ENCODE measurements at regions not wholly inside any gene's neighbourhood (a gene's known extent, or its start where the extent isn't known, plus 50 kb on each side); places are given as distances from the start of the nearest gene placed in this dataset.

DNA sequence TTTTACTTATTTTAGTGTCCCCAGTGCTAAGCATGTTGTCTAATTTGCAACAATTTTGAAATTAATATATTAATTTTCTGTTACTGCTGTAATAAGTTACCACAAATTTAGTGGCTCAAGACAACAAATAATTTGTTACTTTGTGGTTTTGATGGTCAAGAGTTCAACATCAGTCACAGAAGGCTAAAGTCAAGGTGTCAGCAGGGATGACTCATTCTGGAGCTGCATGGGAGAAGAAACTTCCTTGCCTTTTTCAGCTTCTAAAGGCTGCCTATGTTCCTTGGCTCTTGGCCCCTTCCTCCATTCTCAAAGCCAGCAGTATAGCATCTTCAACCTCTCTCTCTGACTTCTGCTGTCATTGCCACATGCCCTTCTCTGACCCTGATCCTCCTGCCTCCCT lies 271.8 kb downstream of the HLX start:
- Histone ChIP-seq H3K36me3 (ENCODE audit: control insufficient read depth in 2 of 2, insufficient read depth in 2 of 2, low read length in 2 of 2) (no peaks in the 10 kb centered on the region), H3K27me3 (ENCODE audit: control insufficient read depth in 2 of 2, insufficient read depth in 2 of 2, low read length in 2 of 2) (no peaks in the 10 kb centered on the region), H3K9ac (ENCODE audit: low read depth in 1 of 2, low read length in 2 of 2) (no peak overlapping the region), H3K9me3 (ENCODE audit: control insufficient read depth in 2 of 2, low read length in 2 of 2) (no peaks in the 10 kb centered on the region), H3K4me1 (ENCODE audit: control insufficient read depth in 2 of 2, insufficient read depth in 2 of 2, low read length in 2 of 2) (no peaks in the 10 kb centered on the region), H3K27ac (ENCODE audit: low read depth in 2 of 2, low read length in 2 of 2) (no peak overlapping the region), H3K4me3 (ENCODE audit: low read length in 2 of 2) (no peak overlapping the region)

GRCh38 chr1:221154932-221155331 lies 275.7 kb downstream of the HLX start:
- H3K9ac ChIP-seq (ENCODE audit: low read depth in 1 of 2, low read length in 2 of 2), result no peak overlapping the region
- H3K27ac ChIP-seq (ENCODE audit: low read depth in 2 of 2, low read length in 2 of 2), result no peak overlapping the region
- H3K9me3 ChIP-seq (ENCODE audit: control insufficient read depth in 2 of 2, low read length in 2 of 2), result no peaks in the 10 kb centered on the region
- H3K4me3 ChIP-seq (ENCODE audit: low read length in 2 of 2), result no peak overlapping the region
- no peaks in the 10 kb centered on the region for H3K27me3 ChIP-seq (ENCODE audit: control insufficient read depth in 2 of 2, insufficient read depth in 2 of 2, low read length in 2 of 2)
- no peaks in the 10 kb centered on the region for H3K36me3 ChIP-seq (ENCODE audit: control insufficient read depth in 2 of 2, insufficient read depth in 2 of 2, low read length in 2 of 2)
- no peaks in the 10 kb centered on the region for H3K4me1 ChIP-seq (ENCODE audit: control insufficient read depth in 2 of 2, insufficient read depth in 2 of 2, low read length in 2 of 2)

DNA sequence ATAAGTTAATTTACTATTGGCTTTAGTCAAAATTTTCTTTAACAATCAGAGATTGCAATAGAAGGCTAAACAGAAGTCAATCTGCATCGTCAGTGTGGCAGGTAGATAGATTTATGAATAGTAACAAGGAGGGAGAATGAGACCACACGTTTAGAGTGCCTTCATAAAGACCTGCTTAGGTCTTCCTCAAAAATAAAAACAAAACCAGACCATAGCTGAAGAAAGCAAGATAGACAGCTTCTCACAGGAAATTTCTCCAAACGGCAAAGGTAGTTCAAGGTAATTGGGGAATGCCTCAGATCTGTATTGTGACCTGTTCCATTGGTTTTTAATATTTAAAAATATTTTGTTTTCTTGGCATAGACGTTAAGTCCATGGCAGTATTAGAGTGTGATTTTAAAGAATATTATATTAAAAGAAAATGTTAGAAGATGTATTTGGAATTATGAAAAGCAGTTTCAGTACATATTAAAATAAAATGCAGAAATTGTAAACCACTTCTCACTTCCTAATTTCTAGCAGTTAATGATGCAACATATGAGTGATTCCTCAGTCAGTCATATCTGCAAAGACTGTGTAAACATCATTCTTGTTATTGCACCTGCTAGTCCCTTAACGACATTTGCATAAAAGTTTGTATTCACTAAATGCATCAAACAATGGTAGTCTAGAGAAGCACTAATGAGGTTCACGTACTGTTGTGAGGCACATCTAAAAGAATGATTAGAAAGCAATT lies 278.0 kb downstream of the HLX start:
- no peak overlapping the region for H3K27ac ChIP-seq (ENCODE audit: low read depth in 2 of 2, low read length in 2 of 2)

GRCh38 chr1:221159608-221160007 lies 280.4 kb downstream of the HLX start:
- Histone ChIP-seq H3K9me3 (ENCODE audit: control insufficient read depth in 2 of 2, low read length in 2 of 2) (no peaks in the 10 kb centered on the region), H3K4me3 (ENCODE audit: low read length in 2 of 2) (no peak overlapping the region), H3K27ac (ENCODE audit: low read depth in 2 of 2, low read length in 2 of 2) (no peak overlapping the region), H3K9ac (ENCODE audit: low read depth in 1 of 2, low read length in 2 of 2) (no peak overlapping the region), H3K4me1 (ENCODE audit: control insufficient read depth in 2 of 2, insufficient read depth in 2 of 2, low read length in 2 of 2) (peaks cover 0 to 4% of the 10 kb centered on the region in 2 donors), H3K36me3 (ENCODE audit: control insufficient read depth in 2 of 2, insufficient read depth in 2 of 2, low read length in 2 of 2) (no peaks in the 10 kb centered on the region), H3K27me3 (ENCODE audit: control insufficient read depth in 2 of 2, insufficient read depth in 2 of 2, low read length in 2 of 2) (no peaks in the 10 kb centered on the region)

More for the DNA sequence above, 278.0 kb downstream of the HLX start:
- Histone ChIP-seq H3K4me3 (ENCODE audit: low read length in 2 of 2) (no peak overlapping the region), H3K9ac (ENCODE audit: low read depth in 1 of 2, low read length in 2 of 2) (no peak overlapping the region), H3K9me3 (ENCODE audit: control insufficient read depth in 2 of 2, low read length in 2 of 2) (no peaks in the 10 kb centered on the region), H3K27me3 (ENCODE audit: control insufficient read depth in 2 of 2, insufficient read depth in 2 of 2, low read length in 2 of 2) (no peaks in the 10 kb centered on the region), H3K4me1 (ENCODE audit: control insufficient read depth in 2 of 2, insufficient read depth in 2 of 2, low read length in 2 of 2) (peaks cover 0 to 3% of the 10 kb centered on the region in 2 donors), H3K36me3 (ENCODE audit: control insufficient read depth in 2 of 2, insufficient read depth in 2 of 2, low read length in 2 of 2) (no peaks in the 10 kb centered on the region)

- Histone ChIP-seq H3K36me3 (ENCODE audit: control insufficient read depth in 2 of 2, insufficient read depth in 2 of 2, low read length in 2 of 2) (no peaks in the 10 kb centered on the region), H3K27ac (ENCODE audit: low read depth in 2 of 2, low read length in 2 of 2) (peak overlapping the region in 1 of 2 donors; percentile 21), H3K27me3 (ENCODE audit: control insufficient read depth in 2 of 2, insufficient read depth in 2 of 2, low read length in 2 of 2) (no peaks in the 10 kb centered on the region), H3K9ac (ENCODE audit: low read depth in 1 of 2, low read length in 2 of 2) (no peak overlapping the region), H3K4me3 (ENCODE audit: low read length in 2 of 2) (no peak overlapping the region), H3K4me1 (ENCODE audit: control insufficient read depth in 2 of 2, insufficient read depth in 2 of 2, low read length in 2 of 2) (peaks cover 0 to 4% of the 10 kb centered on the region in 2 donors), H3K9me3 (ENCODE audit: control insufficient read depth in 2 of 2, low read length in 2 of 2) (no peaks in the 10 kb centered on the region)
Observed at GRCh38 chr1:221161571-221162041, 282.4 kb downstream of the HLX start.

DNA sequence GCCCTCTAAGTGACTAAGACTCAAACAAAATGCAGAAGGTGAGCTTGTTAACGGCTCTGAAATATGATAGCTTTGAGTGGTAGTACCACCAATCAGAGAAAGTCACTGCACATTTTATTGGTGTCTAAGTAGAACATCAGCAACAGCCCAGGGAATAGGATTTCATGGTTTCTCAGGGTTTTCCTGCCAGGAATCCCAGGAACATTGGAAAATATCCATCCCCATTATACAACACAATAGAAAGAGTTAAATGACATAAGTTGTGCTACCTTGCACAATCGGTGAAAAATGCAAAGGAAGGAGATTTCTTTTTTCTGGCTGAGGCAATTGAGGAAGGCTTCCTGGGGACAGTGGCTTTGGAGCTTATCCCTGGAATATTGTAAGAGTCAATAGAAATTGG lies 283.1 kb downstream of the HLX start:
- no peaks in the 10 kb centered on the region for H3K27me3 ChIP-seq (ENCODE audit: control insufficient read depth in 2 of 2, insufficient read depth in 2 of 2, low read length in 2 of 2)
- H3K9me3 ChIP-seq (ENCODE audit: control insufficient read depth in 2 of 2, low read length in 2 of 2), result no peaks in the 10 kb centered on the region
- H3K27ac ChIP-seq (ENCODE audit: low read depth in 2 of 2, low read length in 2 of 2), result no peak overlapping the region
- H3K4me1 ChIP-seq (ENCODE audit: control insufficient read depth in 2 of 2, insufficient read depth in 2 of 2, low read length in 2 of 2), result peaks cover 0 to 4% of the 10 kb centered on the region in 2 donors
- H3K4me3 ChIP-seq (ENCODE audit: low read length in 2 of 2), result no peak overlapping the region
- no peak overlapping the region for H3K9ac ChIP-seq (ENCODE audit: low read depth in 1 of 2, low read length in 2 of 2)
- no peaks in the 10 kb centered on the region for H3K36me3 ChIP-seq (ENCODE audit: control insufficient read depth in 2 of 2, insufficient read depth in 2 of 2, low read length in 2 of 2)

GRCh38 chr1:221162939-221163338 lies 283.7 kb downstream of the HLX start:
- Histone ChIP-seq H3K9ac (ENCODE audit: low read depth in 1 of 2, low read length in 2 of 2) (no peak overlapping the region), H3K27me3 (ENCODE audit: control insufficient read depth in 2 of 2, insufficient read depth in 2 of 2, low read length in 2 of 2) (no peaks in the 10 kb centered on the region), H3K4me3 (ENCODE audit: low read length in 2 of 2) (no peak overlapping the region), H3K9me3 (ENCODE audit: control insufficient read depth in 2 of 2, low read length in 2 of 2) (no peaks in the 10 kb centered on the region), H3K4me1 (ENCODE audit: control insufficient read depth in 2 of 2, insufficient read depth in 2 of 2, low read length in 2 of 2) (peaks cover 0 to 4% of the 10 kb centered on the region in 2 donors), H3K36me3 (ENCODE audit: control insufficient read depth in 2 of 2, insufficient read depth in 2 of 2, low read length in 2 of 2) (no peaks in the 10 kb centered on the region), H3K27ac (ENCODE audit: low read depth in 2 of 2, low read length in 2 of 2) (no peak overlapping the region)

DNA sequence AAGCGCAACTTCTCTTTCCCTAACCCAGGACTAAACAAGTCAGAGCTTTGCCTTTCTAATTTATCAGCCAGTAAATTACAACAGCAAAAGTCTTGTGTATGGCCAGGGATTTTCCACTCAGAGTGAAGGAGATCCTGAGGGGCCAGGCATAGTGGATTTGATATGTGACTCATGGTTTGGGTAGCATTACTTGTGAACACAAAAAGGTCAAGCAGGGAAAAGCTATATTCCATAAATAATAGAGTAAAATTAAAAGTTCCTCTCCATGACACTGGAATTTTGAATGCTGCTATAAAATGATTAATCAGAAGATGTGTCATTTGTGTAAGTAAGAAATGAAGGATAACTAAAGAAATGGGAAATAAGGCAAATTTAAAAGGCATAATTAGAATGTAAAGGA lies 284.8 kb downstream of the HLX start:
- Histone ChIP-seq H3K27ac (ENCODE audit: low read depth in 2 of 2, low read length in 2 of 2) (no peak overlapping the region), H3K36me3 (ENCODE audit: control insufficient read depth in 2 of 2, insufficient read depth in 2 of 2, low read length in 2 of 2) (no peaks in the 10 kb centered on the region), H3K9me3 (ENCODE audit: control insufficient read depth in 2 of 2, low read length in 2 of 2) (no peaks in the 10 kb centered on the region), H3K27me3 (ENCODE audit: control insufficient read depth in 2 of 2, insufficient read depth in 2 of 2, low read length in 2 of 2) (no peaks in the 10 kb centered on the region), H3K9ac (ENCODE audit: low read depth in 1 of 2, low read length in 2 of 2) (no peak overlapping the region), H3K4me3 (ENCODE audit: low read length in 2 of 2) (no peak overlapping the region), H3K4me1 (ENCODE audit: control insufficient read depth in 2 of 2, insufficient read depth in 2 of 2, low read length in 2 of 2) (peaks cover 0 to 4% of the 10 kb centered on the region in 2 donors)

- no peaks in the 10 kb centered on the region for H3K27me3 ChIP-seq (ENCODE audit: control insufficient read depth in 2 of 2, insufficient read depth in 2 of 2, low read length in 2 of 2)
- no peak overlapping the region for H3K9ac ChIP-seq (ENCODE audit: low read depth in 1 of 2, low read length in 2 of 2)
- peaks cover 0 to 4% of the 10 kb centered on the region in 2 donors for H3K4me1 ChIP-seq (ENCODE audit: control insufficient read depth in 2 of 2, insufficient read depth in 2 of 2, low read length in 2 of 2)
- no peaks in the 10 kb centered on the region for H3K36me3 ChIP-seq (ENCODE audit: control insufficient read depth in 2 of 2, insufficient read depth in 2 of 2, low read length in 2 of 2)
- no peak overlapping the region for H3K27ac ChIP-seq (ENCODE audit: low read depth in 2 of 2, low read length in 2 of 2)
- no peak overlapping the region for H3K4me3 ChIP-seq (ENCODE audit: low read length in 2 of 2)
- no peaks in the 10 kb centered on the region for H3K9me3 ChIP-seq (ENCODE audit: control insufficient read depth in 2 of 2, low read length in 2 of 2)
Observed at GRCh38 chr1:221164951-221165838, 286.0 kb downstream of the HLX start.

DNA sequence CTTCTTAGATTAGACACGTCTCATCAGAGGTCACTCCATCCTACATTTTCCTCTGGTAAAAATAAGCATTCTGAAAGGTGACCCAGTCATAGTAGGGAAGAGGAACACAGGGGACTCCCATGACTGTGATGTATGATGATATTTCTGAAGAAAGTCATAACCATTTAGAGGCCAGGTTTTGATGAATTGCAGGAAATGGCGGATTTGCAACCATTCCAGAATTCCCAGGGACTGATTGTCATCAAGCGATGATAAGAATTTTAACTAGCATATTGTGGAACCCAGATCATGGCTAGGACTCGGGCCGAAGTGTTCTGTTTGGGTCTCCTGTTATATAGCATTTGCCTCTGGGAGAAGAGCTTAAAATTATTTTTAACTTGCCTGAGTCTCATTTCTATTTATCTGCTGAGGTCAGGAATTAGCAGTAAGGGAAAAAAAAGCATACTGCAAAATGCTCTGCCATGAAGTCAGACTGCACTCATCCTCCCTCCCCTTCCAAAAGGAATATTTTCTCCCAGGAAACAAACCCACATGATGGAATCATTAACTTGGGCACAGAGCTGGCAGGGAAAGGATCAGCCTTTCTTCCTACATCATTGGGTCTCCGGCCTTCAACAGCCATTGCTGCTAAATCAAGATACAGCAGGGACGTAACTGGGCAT lies 286.7 kb downstream of the HLX start:
- Histone ChIP-seq H3K27ac (ENCODE audit: low read depth in 2 of 2, low read length in 2 of 2) (no peak overlapping the region), H3K4me3 (ENCODE audit: low read length in 2 of 2) (no peak overlapping the region), H3K36me3 (ENCODE audit: control insufficient read depth in 2 of 2, insufficient read depth in 2 of 2, low read length in 2 of 2) (no peaks in the 10 kb centered on the region), H3K27me3 (ENCODE audit: control insufficient read depth in 2 of 2, insufficient read depth in 2 of 2, low read length in 2 of 2) (no peaks in the 10 kb centered on the region), H3K9ac (ENCODE audit: low read depth in 1 of 2, low read length in 2 of 2) (no peak overlapping the region), H3K9me3 (ENCODE audit: control insufficient read depth in 2 of 2, low read length in 2 of 2) (no peaks in the 10 kb centered on the region), H3K4me1 (ENCODE audit: control insufficient read depth in 2 of 2, insufficient read depth in 2 of 2, low read length in 2 of 2) (peaks cover 0 to 4% of the 10 kb centered on the region in 2 donors)
